ENCODE measurements at regions not wholly inside any gene's neighbourhood (a gene's known extent, or its start where the extent isn't known, plus 50 kb on each side); places are given as distances from the start of the nearest gene placed in this dataset.

- TF ChIP-seq, protein P1, sequence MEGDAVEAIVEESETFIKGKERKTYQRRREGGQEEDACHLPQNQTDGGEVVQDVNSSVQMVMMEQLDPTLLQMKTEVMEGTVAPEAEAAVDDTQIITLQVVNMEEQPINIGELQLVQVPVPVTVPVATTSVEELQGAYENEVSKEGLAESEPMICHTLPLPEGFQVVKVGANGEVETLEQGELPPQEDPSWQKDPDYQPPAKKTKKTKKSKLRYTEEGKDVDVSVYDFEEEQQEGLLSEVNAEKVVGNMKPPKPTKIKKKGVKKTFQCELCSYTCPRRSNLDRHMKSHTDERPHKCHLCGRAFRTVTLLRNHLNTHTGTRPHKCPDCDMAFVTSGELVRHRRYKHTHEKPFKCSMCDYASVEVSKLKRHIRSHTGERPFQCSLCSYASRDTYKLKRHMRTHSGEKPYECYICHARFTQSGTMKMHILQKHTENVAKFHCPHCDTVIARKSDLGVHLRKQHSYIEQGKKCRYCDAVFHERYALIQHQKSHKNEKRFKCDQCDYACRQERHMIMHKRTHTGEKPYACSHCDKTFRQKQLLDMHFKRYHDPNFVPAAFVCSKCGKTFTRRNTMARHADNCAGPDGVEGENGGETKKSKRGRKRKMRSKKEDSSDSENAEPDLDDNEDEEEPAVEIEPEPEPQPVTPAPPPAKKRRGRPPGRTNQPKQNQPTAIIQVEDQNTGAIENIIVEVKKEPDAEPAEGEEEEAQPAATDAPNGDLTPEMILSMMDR (IDR thresholded peaks at IDR 0.05): no peak
- TF ChIP-seq POLR2AphosphoS5 (IDR thresholded peaks at IDR 0.05) (no peak), POLR2A (IDR thresholded peaks at IDR 0.05) (no peak), EP300 (IDR thresholded peaks at IDR 0.05) (no peak)
Observed at GRCh38 chr18:37769826-37770225, 204.2 kb upstream of the CELF4 start.

Data from sigmoid colon (tissue), 4 donors.